Stomach smooth muscle (tissue), 2 donors: ENCODE measurements at regions not wholly inside any gene's neighbourhood (a gene's known extent, or its start where the extent isn't known, plus 50 kb on each side); places are given as distances from the start of the nearest gene placed in this dataset.
"Not testable (repeated sequence)": the region's sequence is repeated elsewhere in the genome, so short reads cannot be mapped to it uniquely, and the experiment has no call there.

ENCODE experiments used
- H3K27ac ChIP-seq: one replicate; pipeline ENCODE4 v1.7.0; 2013; ENCODE audit warnings: mild to moderate bottlenecking, low read length, inconsistent platforms
- H3K27me3 ChIP-seq, 2 donors: one replicate each; pipeline ENCODE4 v1.7.0; 2013; ENCODE audit warnings: low read length in 2 of 2; ENCODE audit not compliant: insufficient read depth in 2 of 2, control insufficient read depth in 1 of 2
- H3K36me3 ChIP-seq, 2 donors: one replicate each; pipeline ENCODE4 v1.7.0; 2013; ENCODE audit warnings: low read length in 2 of 2; ENCODE audit not compliant: control insufficient read depth in 2 of 2, insufficient read depth in 2 of 2
- H3K4me1 ChIP-seq: one replicate; pipeline ENCODE4 v1.7.0; 2013; ENCODE audit warnings: low read length; ENCODE audit not compliant: control insufficient read depth, insufficient read depth
- H3K4me3 ChIP-seq, 2 donors: one replicate each; pipeline ENCODE4 v1.7.0; 2013; ENCODE audit warnings: low read length in 2 of 2
- H3K9ac ChIP-seq, 2 donors: one replicate each; pipeline ENCODE4 v1.7.0; 2013; ENCODE audit warnings: low read length in 2 of 2, mild to moderate bottlenecking in 1 of 2
- H3K9me3 ChIP-seq, 2 donors: one replicate each; pipeline ENCODE4 v1.7.0; 2013; ENCODE audit warnings: low read length in 2 of 2; ENCODE audit not compliant: control insufficient read depth in 2 of 2
- donor health status: healthy.
- donor health status: Pancreatic carcinoma.

GRCh38 chr5:8831854-8832253, 714.0 kb downstream of the SEMA5A start:
- no peak overlapping the region for H3K4me3 ChIP-seq
- no peaks in the 10 kb centered on the region for H3K27me3 ChIP-seq
- H3K9ac ChIP-seq = no peak overlapping the region
- no peaks in the 10 kb centered on the region for H3K9me3 ChIP-seq
- no peaks in the 10 kb centered on the region for H3K36me3 ChIP-seq
- H3K4me1 ChIP-seq = no peaks in the 10 kb centered on the region
- H3K27ac ChIP-seq = no peak overlapping the region

DNA sequence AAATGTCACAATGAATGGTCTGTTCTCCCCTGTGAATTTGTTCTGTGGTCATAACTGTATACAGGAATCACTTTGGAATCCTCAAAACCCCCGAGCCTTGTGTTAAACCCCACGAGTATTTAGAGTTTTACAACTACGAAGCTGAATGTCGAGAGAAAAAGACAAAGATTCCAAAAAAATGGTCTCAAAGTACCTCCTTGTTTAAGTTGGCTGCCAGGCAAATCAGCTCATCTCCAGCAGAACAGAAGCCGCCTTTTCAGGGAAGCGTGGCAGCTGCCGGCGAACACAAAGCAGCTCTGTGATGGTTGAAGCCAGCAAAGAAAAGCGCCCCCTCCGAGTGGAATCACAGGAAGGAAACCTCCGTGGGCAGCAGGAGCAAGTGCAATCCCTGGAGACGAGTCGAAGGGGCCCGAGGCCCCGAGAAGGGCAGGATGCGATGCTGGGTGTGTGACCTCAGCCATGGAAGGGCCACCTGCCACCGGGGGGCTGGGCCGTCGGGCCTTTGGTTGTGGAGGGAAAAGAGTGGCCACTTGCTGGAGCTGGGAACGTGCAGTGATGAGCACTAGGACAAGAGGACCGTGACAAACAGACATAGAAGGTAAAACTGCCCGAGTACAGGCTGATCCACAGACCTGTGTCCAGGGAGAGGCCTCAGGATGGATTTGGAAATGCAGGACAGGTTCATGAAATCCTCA, 706.4 kb downstream of the SEMA5A start:
- H3K9me3 ChIP-seq = no peaks in the 10 kb centered on the region
- no peak overlapping the region for H3K9ac ChIP-seq
- H3K27me3 ChIP-seq = no peaks in the 10 kb centered on the region
- H3K36me3 ChIP-seq = no peaks in the 10 kb centered on the region
- H3K27ac ChIP-seq = no peak overlapping the region
- no peak overlapping the region for H3K4me3 ChIP-seq
- peaks cover 4% of the 10 kb centered on the region for H3K4me1 ChIP-seq

DNA sequence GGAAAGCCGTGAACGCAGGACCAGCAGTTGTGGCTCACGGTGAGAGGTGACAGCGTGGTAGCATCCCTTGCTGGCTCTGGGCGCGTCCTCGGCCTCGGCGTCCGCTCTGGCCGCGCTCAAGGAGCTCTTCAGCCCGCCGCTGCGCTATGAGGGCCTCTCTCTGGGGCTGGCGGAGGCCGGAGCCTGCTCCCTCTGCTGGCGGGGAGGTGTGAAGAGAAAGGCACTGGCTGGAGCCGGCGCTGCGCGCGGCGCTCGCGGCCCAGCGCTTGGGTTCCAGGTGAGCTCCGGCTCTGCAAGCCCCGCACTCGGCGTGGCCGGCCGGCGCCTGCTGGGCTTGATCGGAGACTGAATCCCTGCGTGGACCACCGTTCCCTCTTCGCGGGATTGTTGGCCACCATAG, 705.6 kb downstream of the SEMA5A start:
- no peaks in the 10 kb centered on the region for H3K9me3 ChIP-seq
- H3K27me3 ChIP-seq = no peaks in the 10 kb centered on the region
- H3K9ac ChIP-seq = no peak overlapping the region
- peaks cover 4% of the 10 kb centered on the region for H3K4me1 ChIP-seq
- H3K36me3 ChIP-seq = no peaks in the 10 kb centered on the region
- no peak overlapping the region for H3K4me3 ChIP-seq
- no peak overlapping the region for H3K27ac ChIP-seq

DNA sequence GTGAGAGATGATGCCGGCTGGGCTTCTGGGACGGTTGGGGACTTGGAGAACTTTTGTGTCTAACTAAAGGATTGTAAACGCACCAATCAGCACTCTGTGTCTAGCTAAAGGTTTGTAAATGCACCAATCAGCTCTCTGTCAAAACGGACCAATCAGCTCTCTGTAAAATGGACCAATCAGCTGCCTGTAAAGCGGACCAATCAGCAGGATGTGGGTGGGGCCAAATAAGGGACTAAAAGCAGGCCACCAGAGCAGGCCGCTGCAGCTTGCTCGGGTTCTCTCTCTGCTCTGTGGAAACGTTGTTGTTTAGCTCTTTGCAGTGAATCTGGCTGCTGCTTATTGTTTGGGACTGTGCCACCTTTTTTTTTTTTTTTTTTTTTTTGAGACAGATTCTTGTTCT, 705.1 kb downstream of the SEMA5A start:
- H3K27ac ChIP-seq, H3K9ac ChIP-seq: not testable (repeated sequence)

GRCh38 chr5:8842971-8843551, 702.8 kb downstream of the SEMA5A start:
- no peak overlapping the region for H3K4me3 ChIP-seq
- no peak overlapping the region for H3K9ac ChIP-seq
- no peak overlapping the region for H3K27ac ChIP-seq
- no peaks in the 10 kb centered on the region for H3K9me3 ChIP-seq
- H3K4me1 ChIP-seq = peaks cover 4% of the 10 kb centered on the region
- no peaks in the 10 kb centered on the region for H3K36me3 ChIP-seq
- no peaks in the 10 kb centered on the region for H3K27me3 ChIP-seq

More for the DNA sequence above, 705.1 kb downstream of the SEMA5A start:
- H3K36me3 ChIP-seq, H3K27me3 ChIP-seq, H3K4me3 ChIP-seq, H3K9me3 ChIP-seq, H3K4me1 ChIP-seq: not testable (repeated sequence)

- peaks cover 4% of the 10 kb centered on the region for H3K4me1 ChIP-seq
- no peak overlapping the region for H3K4me3 ChIP-seq
- no peak overlapping the region for H3K9ac ChIP-seq
- no peaks in the 10 kb centered on the region for H3K27me3 ChIP-seq
- H3K27ac ChIP-seq = no peak overlapping the region
- no peaks in the 10 kb centered on the region for H3K9me3 ChIP-seq
- H3K36me3 ChIP-seq = no peaks in the 10 kb centered on the region
These were observed 702.1 kb downstream of the SEMA5A start for GRCh38 chr5:8843771-8844170.

DNA sequence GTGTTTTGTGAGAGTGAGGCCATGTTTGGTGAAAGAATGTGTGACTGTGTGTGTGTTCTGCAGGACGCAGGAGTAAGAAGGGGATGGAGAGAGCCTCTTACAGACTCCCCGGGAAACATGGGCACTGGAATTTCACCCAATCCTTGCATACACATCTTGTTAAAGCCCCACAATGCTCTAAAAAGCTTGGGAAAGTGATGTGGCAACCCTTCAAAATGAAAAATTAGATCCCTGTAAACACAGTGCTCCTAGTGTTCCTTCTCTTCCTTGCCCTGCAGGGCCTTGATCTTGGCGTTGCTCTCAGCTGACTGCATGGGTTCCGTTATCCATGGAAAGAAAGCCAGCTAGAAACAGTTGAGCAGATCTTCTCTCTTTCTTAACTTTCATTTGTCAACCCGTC, 701.7 kb downstream of the SEMA5A start:
- peaks cover 4% of the 10 kb centered on the region for H3K4me1 ChIP-seq
- no peaks in the 10 kb centered on the region for H3K36me3 ChIP-seq
- H3K27ac ChIP-seq = no peak overlapping the region
- no peak overlapping the region for H3K9ac ChIP-seq
- H3K9me3 ChIP-seq = no peaks in the 10 kb centered on the region
- H3K4me3 ChIP-seq = no peak overlapping the region
- no peaks in the 10 kb centered on the region for H3K27me3 ChIP-seq

- Histone ChIP-seq H3K36me3 (no peaks in the 10 kb centered on the region), H3K9me3 (no peaks in the 10 kb centered on the region), H3K9ac (no peak overlapping the region), H3K4me3 (no peak overlapping the region), H3K4me1 (peaks cover 4% of the 10 kb centered on the region), H3K27me3 (no peaks in the 10 kb centered on the region), H3K27ac (no peak overlapping the region)
These were observed 701.0 kb downstream of the SEMA5A start for GRCh38 chr5:8844847-8845246.

DNA sequence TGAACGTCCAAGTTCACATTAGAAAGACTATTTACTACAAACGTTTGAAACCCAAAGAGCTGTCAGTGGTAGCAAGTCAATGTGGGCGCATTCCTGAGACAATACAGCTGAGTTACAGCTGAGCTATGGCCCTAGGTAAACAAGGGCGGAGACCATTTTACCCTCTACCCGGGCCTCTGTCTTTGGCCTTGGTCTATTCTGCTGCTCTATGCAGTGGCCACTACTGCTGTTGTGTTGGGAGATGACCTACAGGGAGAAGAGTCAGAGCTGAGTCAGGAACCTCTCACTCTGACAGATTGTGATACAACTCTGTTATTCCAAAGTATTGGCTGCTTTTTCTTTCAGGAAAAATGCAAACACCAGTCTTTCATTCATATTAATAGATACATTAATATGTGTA, 700.6 kb downstream of the SEMA5A start:
- H3K27ac ChIP-seq = no peak overlapping the region
- no peaks in the 10 kb centered on the region for H3K36me3 ChIP-seq
- no peaks in the 10 kb centered on the region for H3K27me3 ChIP-seq
- no peaks in the 10 kb centered on the region for H3K9me3 ChIP-seq
- no peak overlapping the region for H3K9ac ChIP-seq
- no peak overlapping the region for H3K4me3 ChIP-seq
- peaks cover 4% of the 10 kb centered on the region for H3K4me1 ChIP-seq

DNA sequence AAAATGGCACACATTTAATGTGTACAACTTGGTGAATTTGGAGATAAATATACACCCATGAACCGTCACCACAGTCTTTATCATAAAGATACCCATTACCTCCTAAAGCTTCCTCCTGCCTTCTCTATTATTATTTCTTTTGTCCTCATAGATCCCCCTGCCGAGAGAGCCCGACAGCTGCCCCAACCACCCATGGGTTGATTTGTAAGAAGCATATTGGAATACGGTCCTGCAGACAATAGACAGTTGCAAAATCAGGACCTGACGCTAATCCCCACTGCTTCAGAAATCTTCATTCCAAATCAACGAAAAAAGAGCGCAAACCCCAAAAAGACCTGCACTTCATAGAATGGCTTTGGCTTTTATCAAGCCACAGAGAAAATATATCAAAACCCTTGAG, 697.5 kb downstream of the SEMA5A start:
- no peaks in the 10 kb centered on the region for H3K27me3 ChIP-seq
- no peaks in the 10 kb centered on the region for H3K36me3 ChIP-seq
- H3K9me3 ChIP-seq = no peaks in the 10 kb centered on the region
- no peak overlapping the region for H3K4me3 ChIP-seq
- no peak overlapping the region for H3K9ac ChIP-seq
- no peak overlapping the region for H3K27ac ChIP-seq
- H3K4me1 ChIP-seq = peaks cover 4% of the 10 kb centered on the region

DNA sequence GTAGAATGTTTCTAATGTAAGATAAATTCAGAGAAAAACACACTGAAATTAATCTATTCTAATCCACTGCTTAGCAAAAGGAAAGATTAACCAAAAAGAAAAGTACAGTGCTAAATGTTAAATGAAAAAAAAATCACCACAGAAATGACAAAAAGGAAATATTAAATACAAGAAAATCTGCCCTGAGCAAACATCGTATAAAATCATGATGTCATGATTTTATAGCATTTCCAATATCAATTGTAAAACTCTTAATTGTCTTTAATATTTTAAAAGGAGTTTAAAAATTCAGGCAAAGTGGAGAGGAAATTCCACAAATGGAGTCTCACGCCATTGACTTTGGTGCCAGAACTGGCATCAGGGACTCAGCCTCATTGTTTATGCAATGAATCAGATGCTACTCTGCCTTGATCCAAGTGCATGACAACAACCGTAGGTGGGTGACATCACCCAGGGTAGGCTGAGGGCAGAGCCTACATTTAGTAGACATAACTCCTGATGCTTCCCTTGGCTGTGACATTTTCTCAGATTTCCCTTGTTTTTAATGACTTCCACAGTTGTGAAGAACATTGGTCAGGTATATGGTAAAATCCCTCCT, 696.8 kb downstream of the SEMA5A start:
- no peaks in the 10 kb centered on the region for H3K27me3 ChIP-seq
- H3K36me3 ChIP-seq = no peaks in the 10 kb centered on the region
- H3K9me3 ChIP-seq = no peaks in the 10 kb centered on the region
- H3K9ac ChIP-seq = no peak overlapping the region
- H3K4me1 ChIP-seq = peaks cover 2% of the 10 kb centered on the region
- no peak overlapping the region for H3K4me3 ChIP-seq
- H3K27ac ChIP-seq = no peak overlapping the region
